ENCODE measurements at regions not wholly inside any gene's neighbourhood (a gene's known extent, or its start where the extent isn't known, plus 50 kb on each side); places are given as distances from the start of the nearest gene placed in this dataset.

DNA sequence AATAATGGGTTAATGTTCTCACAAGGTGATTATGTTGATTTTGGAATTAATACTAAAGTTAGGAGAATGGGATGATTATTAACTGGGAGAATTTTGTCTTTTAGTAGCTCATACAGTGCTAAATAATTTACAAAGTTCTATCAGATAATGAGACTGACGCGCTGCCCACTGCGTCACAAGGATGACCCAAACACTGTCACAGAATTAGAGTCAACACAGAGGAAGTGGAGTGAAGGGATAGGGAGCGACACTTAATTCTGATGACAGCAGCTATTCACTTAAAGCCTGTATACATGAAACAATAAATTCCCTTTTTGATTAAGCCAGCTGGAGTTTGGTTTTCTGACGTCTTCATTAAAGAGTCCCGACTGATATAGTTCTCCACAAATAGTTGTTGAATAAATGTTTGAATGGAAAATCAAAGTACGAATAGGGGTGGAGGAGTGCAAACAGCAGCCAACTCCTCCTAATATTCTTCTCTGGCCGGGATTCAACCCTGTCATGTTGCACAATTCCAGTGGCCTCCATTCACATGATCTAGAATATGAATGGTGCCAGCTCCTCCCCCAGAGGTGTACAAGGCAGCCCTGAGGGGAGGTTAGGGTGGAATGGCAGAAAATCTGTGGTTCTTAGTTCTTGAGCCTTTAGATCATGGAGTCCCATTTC, 140.3 kb downstream of the PCSK1 start:
- TF ChIP-seq, protein P1, sequence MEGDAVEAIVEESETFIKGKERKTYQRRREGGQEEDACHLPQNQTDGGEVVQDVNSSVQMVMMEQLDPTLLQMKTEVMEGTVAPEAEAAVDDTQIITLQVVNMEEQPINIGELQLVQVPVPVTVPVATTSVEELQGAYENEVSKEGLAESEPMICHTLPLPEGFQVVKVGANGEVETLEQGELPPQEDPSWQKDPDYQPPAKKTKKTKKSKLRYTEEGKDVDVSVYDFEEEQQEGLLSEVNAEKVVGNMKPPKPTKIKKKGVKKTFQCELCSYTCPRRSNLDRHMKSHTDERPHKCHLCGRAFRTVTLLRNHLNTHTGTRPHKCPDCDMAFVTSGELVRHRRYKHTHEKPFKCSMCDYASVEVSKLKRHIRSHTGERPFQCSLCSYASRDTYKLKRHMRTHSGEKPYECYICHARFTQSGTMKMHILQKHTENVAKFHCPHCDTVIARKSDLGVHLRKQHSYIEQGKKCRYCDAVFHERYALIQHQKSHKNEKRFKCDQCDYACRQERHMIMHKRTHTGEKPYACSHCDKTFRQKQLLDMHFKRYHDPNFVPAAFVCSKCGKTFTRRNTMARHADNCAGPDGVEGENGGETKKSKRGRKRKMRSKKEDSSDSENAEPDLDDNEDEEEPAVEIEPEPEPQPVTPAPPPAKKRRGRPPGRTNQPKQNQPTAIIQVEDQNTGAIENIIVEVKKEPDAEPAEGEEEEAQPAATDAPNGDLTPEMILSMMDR (IDR thresholded peaks at IDR 0.05): no peak
- no peak for TF ChIP-seq EP300 (IDR thresholded peaks at IDR 0.05; ENCODE audit: low read depth)
